Thymus (tissue), 11 donors: ENCODE measurements at regions not wholly inside any gene's neighbourhood (a gene's known extent, or its start where the extent isn't known, plus 50 kb on each side); places are given as distances from the start of the nearest gene placed in this dataset.

Experiments
- DNase-seq, 9 donors: peaks; one replicate each; pipeline ENCODE4 v3.0.0-alpha.2; 2013; ENCODE audit warnings: low spot score in 9 of 9, low read depth in 6 of 9, missing footprints in 1 of 9
- H3K27ac ChIP-seq, 2 donors: one replicate each; pipeline ENCODE4 v1.5.1; 2013; ENCODE audit warnings: control low read depth in 1 of 2, low read depth in 1 of 2, low read length in 1 of 2, mild to moderate bottlenecking in 1 of 2, moderate library complexity in 1 of 2
- H3K27me3 ChIP-seq, 2 donors: one replicate each; pipeline ENCODE4 v1.5.1; 2013; ENCODE audit warnings: low read length in 1 of 2; ENCODE audit not compliant: control insufficient read depth in 2 of 2, insufficient read depth in 1 of 2
- H3K36me3 ChIP-seq, 2 donors: one replicate each; pipeline ENCODE4 v1.5.1; 2013; ENCODE audit warnings: low read length in 1 of 2, mild to moderate bottlenecking in 1 of 2, moderate library complexity in 1 of 2; ENCODE audit not compliant: control insufficient read depth in 2 of 2, insufficient read depth in 2 of 2
- H3K4me1 ChIP-seq, 2 donors: one replicate each; pipeline ENCODE4 v1.5.1; 2013; ENCODE audit warnings: low read length in 2 of 2; ENCODE audit not compliant: control insufficient read depth in 2 of 2, insufficient read depth in 2 of 2
- H3K4me3 ChIP-seq, 2 donors: one replicate each; pipeline ENCODE4 v1.5.1; 2013; ENCODE audit warnings: low read length in 2 of 2, control low read depth in 1 of 2, mild to moderate bottlenecking in 1 of 2
- H3K9me3 ChIP-seq, 2 donors: one replicate each; pipeline ENCODE4 v1.5.1; 2013; ENCODE audit warnings: low read length in 1 of 2, mild to moderate bottlenecking in 1 of 2; ENCODE audit not compliant: control insufficient read depth in 2 of 2, insufficient read depth in 1 of 2
- WGBS: extraction: QIAGEN DNeasy Blood & Tissue Kit; methylation state at CpG from one replicate; pipeline ENCODE4 v1.1.7; 2013; 5-methylcytosine and 5-hydroxymethylcytosine counted together
- donor health status: healthy.

GRCh38 chr13:103302676-103303075, 236.5 kb upstream of the SLC10A2 start:
- Histone ChIP-seq H3K4me3 (no peak overlapping the region), H3K36me3 (no peaks in the 10 kb centered on the region), H3K27me3 (no peaks in the 10 kb centered on the region), H3K9me3 (no peaks in the 10 kb centered on the region), H3K27ac (no peak overlapping the region), H3K4me1 (no peaks in the 10 kb centered on the region)
- no peak for DNase-seq
- 82% methylated on average over 3 of the region's 3 CpGs for WGBS

DNA sequence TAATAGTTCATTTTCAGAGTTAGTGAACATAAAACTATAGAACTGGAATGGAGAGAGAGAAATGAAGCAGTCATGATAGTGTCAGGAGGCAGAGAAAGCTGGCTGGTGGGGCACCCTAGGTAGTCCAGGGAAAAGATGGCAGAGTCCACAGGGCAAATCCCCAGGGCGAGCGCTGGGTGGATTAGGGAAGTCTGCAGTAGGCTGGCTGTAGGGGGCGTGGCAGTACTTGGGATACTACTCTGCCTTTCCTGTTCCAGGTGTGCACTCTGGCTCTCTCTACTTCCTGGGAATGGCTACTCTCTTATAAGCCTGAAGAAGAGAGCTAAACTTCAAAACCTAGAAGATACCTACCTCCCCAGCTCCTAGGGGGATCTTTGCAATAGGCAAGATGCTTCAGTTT, 232.9 kb upstream of the SLC10A2 start:
- Histone ChIP-seq H3K4me3 (no peak overlapping the region), H3K4me1 (no peaks in the 10 kb centered on the region), H3K27ac (no peak overlapping the region), H3K36me3 (no peaks in the 10 kb centered on the region), H3K27me3 (no peaks in the 10 kb centered on the region), H3K9me3 (peaks cover 0 to 4% of the 10 kb centered on the region in 2 donors)
- WGBS = 97% methylated on average over 3 of the region's 3 CpGs
- DNase-seq = no peak

GRCh38 chr13:103297083-103297482, 230.9 kb upstream of the SLC10A2 start:
- Histone ChIP-seq H3K27ac (no peak overlapping the region), H3K4me1 (no peaks in the 10 kb centered on the region), H3K9me3 (peaks cover 0 to 4% of the 10 kb centered on the region in 2 donors), H3K4me3 (no peak overlapping the region), H3K36me3 (no peaks in the 10 kb centered on the region), H3K27me3 (no peaks in the 10 kb centered on the region)
- DNase-seq = no peak
- WGBS = 93% methylated on average over 2 of the region's 2 CpGs

DNA sequence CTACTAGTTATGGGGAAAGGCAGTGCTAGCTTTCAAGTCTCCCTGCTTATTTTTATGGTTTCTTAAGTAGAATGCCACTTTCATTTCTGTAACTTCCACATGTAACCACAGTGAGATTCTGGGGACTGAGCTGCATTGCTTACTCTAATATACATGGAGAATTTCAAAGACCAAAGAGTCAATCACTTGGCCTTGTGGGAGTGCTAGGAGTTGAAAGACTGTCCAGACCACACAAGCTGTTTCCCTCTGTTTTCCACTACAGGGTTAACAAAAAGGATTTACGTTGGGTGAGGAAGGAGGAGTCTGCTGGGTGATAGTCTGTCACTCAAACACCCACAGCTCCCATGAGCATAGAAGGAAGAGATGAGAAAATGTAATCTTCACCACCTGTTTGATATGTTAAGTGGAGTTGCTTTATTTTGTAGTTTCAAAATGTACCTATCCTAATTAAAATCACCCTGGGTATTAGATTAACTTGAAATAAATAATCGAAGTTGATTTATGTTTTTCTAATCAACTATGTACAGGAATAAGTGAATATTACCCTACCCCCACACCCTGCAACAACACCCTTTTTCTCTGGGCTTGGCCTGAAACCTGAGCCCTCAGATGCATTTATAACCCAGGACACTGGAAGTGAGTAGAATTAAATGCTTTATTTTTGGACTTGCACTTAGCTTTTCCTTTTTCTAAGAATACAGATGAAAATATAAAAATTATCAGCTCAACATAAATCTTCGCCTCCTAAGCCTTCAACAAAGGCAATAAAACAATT, 225.8 kb upstream of the SLC10A2 start:
- 60% methylated on average over 3 of the region's 3 CpGs for whole genome bisulfite sequencing
- no peak overlapping the region for H3K27ac ChIP-seq
- H3K27me3 ChIP-seq = no peaks in the 10 kb centered on the region
- H3K36me3 ChIP-seq = no peaks in the 10 kb centered on the region
- H3K4me1 ChIP-seq = peaks cover 0 to 6% of the 10 kb centered on the region in 2 donors
- peaks cover 0 to under 1% of the 10 kb centered on the region in 2 donors for H3K9me3 ChIP-seq
- H3K4me3 ChIP-seq = no peak overlapping the region
- DNase-seq = no peak

- no peaks in the 10 kb centered on the region for H3K36me3 ChIP-seq
- no peaks in the 10 kb centered on the region for H3K27me3 ChIP-seq
- H3K27ac ChIP-seq = no peak overlapping the region
- DNase-seq = no peak
- WGBS = 97% methylated on average over 3 of the region's 3 CpGs
- H3K4me3 ChIP-seq = no peak overlapping the region
- peaks cover 0 to 6% of the 10 kb centered on the region in 2 donors for H3K4me1 ChIP-seq
- H3K9me3 ChIP-seq = no peaks in the 10 kb centered on the region
Measured at GRCh38 chr13:103291226-103291625, 225.0 kb upstream of the SLC10A2 start.

GRCh38 chr13:103289681-103290080, 223.5 kb upstream of the SLC10A2 start:
- H3K27me3 ChIP-seq = no peaks in the 10 kb centered on the region
- DNase-seq = no peak
- no peak overlapping the region for H3K27ac ChIP-seq
- H3K4me1 ChIP-seq = peaks cover 0 to 6% of the 10 kb centered on the region in 2 donors
- no peak overlapping the region for H3K4me3 ChIP-seq
- no peaks in the 10 kb centered on the region for H3K9me3 ChIP-seq
- no peaks in the 10 kb centered on the region for H3K36me3 ChIP-seq

GRCh38 chr13:103288114-103288513, 221.9 kb upstream of the SLC10A2 start:
- Histone ChIP-seq H3K27ac (peak overlapping the region in 1 of 2 donors; percentile 10), H3K27me3 (peaks cover 0 to 2% of the 10 kb centered on the region in 2 donors), H3K4me1 (peaks cover 0 to 8% of the 10 kb centered on the region in 2 donors), H3K4me3 (no peak overlapping the region), H3K9me3 (no peaks in the 10 kb centered on the region), H3K36me3 (no peaks in the 10 kb centered on the region)
- WGBS = 60% methylated on average over 7 of the region's 7 CpGs
- peak in 5 of 9 donors; percentile 3 to 40 (median 19) for DNase-seq

DNA sequence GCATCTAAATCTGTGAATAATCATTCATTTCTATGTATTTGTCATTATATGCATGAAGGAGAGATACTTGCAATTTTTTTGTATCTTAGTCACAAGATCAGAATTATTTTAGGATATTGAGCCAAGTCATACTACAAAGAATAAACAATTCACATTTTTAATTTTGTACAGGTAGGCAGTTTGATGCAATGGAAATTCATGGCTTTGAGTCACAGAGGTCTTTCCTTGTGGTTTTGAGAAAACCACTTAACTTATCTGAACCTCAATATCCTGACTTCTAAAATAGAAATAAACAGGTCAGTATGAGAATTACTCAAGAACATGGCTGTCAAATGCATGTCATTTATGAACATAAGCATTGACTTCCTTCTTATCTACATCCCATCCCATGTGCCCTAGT, 221.4 kb upstream of the SLC10A2 start:
- Histone ChIP-seq H3K27me3 (peaks cover 0 to 4% of the 10 kb centered on the region in 2 donors), H3K36me3 (no peaks in the 10 kb centered on the region), H3K27ac (peak overlapping the region in 1 of 2 donors; percentile 10), H3K4me3 (no peak overlapping the region), H3K4me1 (peaks cover 0 to 8% of the 10 kb centered on the region in 2 donors), H3K9me3 (no peaks in the 10 kb centered on the region)
- DNase-seq = no peak

DNA sequence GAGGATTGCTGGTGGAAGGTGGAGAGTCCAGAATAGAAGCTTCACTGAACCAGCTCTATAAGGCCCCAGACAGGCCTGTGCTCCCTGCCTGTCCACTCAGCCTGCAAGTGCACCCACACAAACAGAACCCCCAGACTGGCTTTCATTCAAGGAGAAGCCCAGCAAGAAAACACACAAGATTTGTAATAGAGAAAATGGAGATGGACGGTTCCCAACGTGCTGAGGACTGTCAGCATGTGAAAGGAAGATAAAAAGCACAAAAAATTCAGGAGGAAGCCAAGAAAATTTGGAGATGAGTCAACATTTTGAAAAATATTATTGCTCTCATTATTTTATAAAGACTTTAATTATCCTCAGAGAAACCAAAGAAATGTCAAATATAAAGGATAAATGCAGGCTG, 218.2 kb upstream of the SLC10A2 start:
- DNase-seq = no peak
- H3K27ac ChIP-seq = no peak overlapping the region
- WGBS = 88% methylated on average over 2 of the region's 2 CpGs

More for the DNA sequence above, 218.2 kb upstream of the SLC10A2 start:
- peaks cover 0 to 5% of the 10 kb centered on the region in 2 donors for H3K4me1 ChIP-seq
- H3K4me3 ChIP-seq = no peak overlapping the region
- no peaks in the 10 kb centered on the region for H3K36me3 ChIP-seq
- peaks cover 0 to 4% of the 10 kb centered on the region in 2 donors for H3K27me3 ChIP-seq
- H3K9me3 ChIP-seq = no peaks in the 10 kb centered on the region
